ENCODE measurements at regions not wholly inside any gene's neighbourhood (a gene's known extent, or its start where the extent isn't known, plus 50 kb on each side); places are given as distances from the start of the nearest gene placed in this dataset.

- Histone ChIP-seq H2AK5ac (ENCODE audit: low read length) (no peak overlapping the region), H3K9ac (ENCODE audit: low read length) (no peak overlapping the region), H2BK15ac (replicated peaks; ENCODE audit: low read depth) (no peak overlapping the region), H3K79me1 (ENCODE audit: low read length) (no peaks in the 10 kb centered on the region), H3K27ac (ENCODE audit: low read depth, low read length) (no peak overlapping the region), H3K4me1 (ENCODE audit: control insufficient read depth, low read depth, low read length) (no peaks in the 10 kb centered on the region), H2BK5ac (ENCODE audit: low read length) (no peak overlapping the region), H3K56ac (ENCODE audit: low read length) (no peak overlapping the region), H3K4ac (ENCODE audit: low read depth, low read length) (no peak overlapping the region), H3K4me3 (ENCODE audit: low read length) (no peak overlapping the region), H3K36me3 (ENCODE audit: control insufficient read depth, insufficient read depth, low read length) (no peaks in the 10 kb centered on the region), H3K18ac (ENCODE audit: low read length) (no peak overlapping the region), H3K4me2 (ENCODE audit: low read length) (no peak overlapping the region), H3K79me2 (ENCODE audit: control insufficient read depth, insufficient read depth, low read length) (no peaks in the 10 kb centered on the region), H4K5ac (ENCODE audit: low read length) (no peak overlapping the region), H2BK120ac (ENCODE audit: low read depth, low read length) (no peak overlapping the region), H3K27me3 (ENCODE audit: insufficient read depth, low read length, poor library complexity) (no peaks in the 10 kb centered on the region), H4K8ac (ENCODE audit: low read depth, low read length) (no peak overlapping the region), H3K23ac (ENCODE audit: low read length) (peak overlapping the region; percentile 0)
- no CpG with 5 or more reads among the region's 7 CpGs for WGBS (ENCODE audit: extremely low coverage, insufficient coverage, low lambda C conversion rate)
- DNase-seq = no peak
Measured at GRCh38 chr2:236922061-236922460, 163.6 kb upstream of the COPS8 start.

- H3K4me3 ChIP-seq (ENCODE audit: low read length) = no peak overlapping the region
- H2AK5ac ChIP-seq (ENCODE audit: low read length) = no peak overlapping the region
- H3K27ac ChIP-seq (ENCODE audit: low read depth, low read length) = no peak overlapping the region
- H2BK120ac ChIP-seq (ENCODE audit: low read depth, low read length) = no peak overlapping the region
- no peak overlapping the region for H3K4me2 ChIP-seq (ENCODE audit: low read length)
- DNase-seq = peak; percentile 10
- no peaks in the 10 kb centered on the region for H3K79me2 ChIP-seq (ENCODE audit: control insufficient read depth, insufficient read depth, low read length)
- no peak overlapping the region for H4K8ac ChIP-seq (ENCODE audit: low read depth, low read length)
- no peak overlapping the region for H2BK5ac ChIP-seq (ENCODE audit: low read length)
- no peak overlapping the region for H3K18ac ChIP-seq (ENCODE audit: low read length)
- H3K79me1 ChIP-seq (ENCODE audit: low read length) = no peaks in the 10 kb centered on the region
- no peak overlapping the region for H3K23ac ChIP-seq (ENCODE audit: low read length)
- no peak overlapping the region for H4K5ac ChIP-seq (ENCODE audit: low read length)
- H3K9ac ChIP-seq (ENCODE audit: low read length) = no peak overlapping the region
- no peaks in the 10 kb centered on the region for H3K27me3 ChIP-seq (ENCODE audit: insufficient read depth, low read length, poor library complexity)
- H3K4me1 ChIP-seq (ENCODE audit: control insufficient read depth, low read depth, low read length) = no peaks in the 10 kb centered on the region
- H3K36me3 ChIP-seq (ENCODE audit: control insufficient read depth, insufficient read depth, low read length) = no peaks in the 10 kb centered on the region
- H2BK15ac ChIP-seq (replicated peaks; ENCODE audit: low read depth) = no peak overlapping the region
- no CpG with 5 or more reads among the region's 8 CpGs for WGBS (ENCODE audit: extremely low coverage, insufficient coverage, low lambda C conversion rate)
- H3K56ac ChIP-seq (ENCODE audit: low read length) = no peak overlapping the region
- H3K4ac ChIP-seq (ENCODE audit: low read depth, low read length) = no peak overlapping the region
Measured at GRCh38 chr2:236928380-236929037, 157.2 kb upstream of the COPS8 start.

GRCh38 chr2:236932831-236933361 is 152.8 kb upstream of the COPS8 start:
- H3K4me1 ChIP-seq (ENCODE audit: control insufficient read depth, low read depth, low read length) = no peaks in the 10 kb centered on the region

GRCh38 chr2:236934166-236934565 is 151.5 kb upstream of the COPS8 start:
- Histone ChIP-seq H3K79me2 (ENCODE audit: control insufficient read depth, insufficient read depth, low read length) (no peaks in the 10 kb centered on the region), H2AK5ac (ENCODE audit: low read length) (no peak overlapping the region), H3K18ac (ENCODE audit: low read length) (no peak overlapping the region), H3K23ac (ENCODE audit: low read length) (no peak overlapping the region), H3K4ac (ENCODE audit: low read depth, low read length) (no peak overlapping the region), H2BK5ac (ENCODE audit: low read length) (no peak overlapping the region), H3K56ac (ENCODE audit: low read length) (no peak overlapping the region), H4K5ac (ENCODE audit: low read length) (no peak overlapping the region), H3K79me1 (ENCODE audit: low read length) (no peaks in the 10 kb centered on the region), H3K9ac (ENCODE audit: low read length) (no peak overlapping the region), H3K27me3 (ENCODE audit: insufficient read depth, low read length, poor library complexity) (no peaks in the 10 kb centered on the region), H3K36me3 (ENCODE audit: control insufficient read depth, insufficient read depth, low read length) (no peaks in the 10 kb centered on the region), H3K4me3 (ENCODE audit: low read length) (no peak overlapping the region), H3K4me1 (ENCODE audit: control insufficient read depth, low read depth, low read length) (no peaks in the 10 kb centered on the region), H3K27ac (ENCODE audit: low read depth, low read length) (no peak overlapping the region), H2BK120ac (ENCODE audit: low read depth, low read length) (no peak overlapping the region), H3K4me2 (ENCODE audit: low read length) (no peak overlapping the region), H2BK15ac (replicated peaks; ENCODE audit: low read depth) (no peak overlapping the region), H4K8ac (ENCODE audit: low read depth, low read length) (no peak overlapping the region)
- DNase-seq = no peak
- no CpG with 5 or more reads among the region's 6 CpGs for WGBS (ENCODE audit: extremely low coverage, insufficient coverage, low lambda C conversion rate)

More at GRCh38 chr2:236932831-236933361, 152.8 kb upstream of the COPS8 start:
- no peaks in the 10 kb centered on the region for H3K36me3 ChIP-seq (ENCODE audit: control insufficient read depth, insufficient read depth, low read length)
- H3K4me3 ChIP-seq (ENCODE audit: low read length) = no peak overlapping the region
- H3K9ac ChIP-seq (ENCODE audit: low read length) = no peak overlapping the region
- H3K27me3 ChIP-seq (ENCODE audit: insufficient read depth, low read length, poor library complexity) = no peaks in the 10 kb centered on the region
- no peak for DNase-seq
- H3K18ac ChIP-seq (ENCODE audit: low read length) = no peak overlapping the region
- no peaks in the 10 kb centered on the region for H3K79me2 ChIP-seq (ENCODE audit: control insufficient read depth, insufficient read depth, low read length)
- H3K56ac ChIP-seq (ENCODE audit: low read length) = no peak overlapping the region
- no peak overlapping the region for H3K4ac ChIP-seq (ENCODE audit: low read depth, low read length)
- no peak overlapping the region for H2BK5ac ChIP-seq (ENCODE audit: low read length)
- no peaks in the 10 kb centered on the region for H3K79me1 ChIP-seq (ENCODE audit: low read length)
- no peak overlapping the region for H2BK120ac ChIP-seq (ENCODE audit: low read depth, low read length)
- no peak overlapping the region for H3K23ac ChIP-seq (ENCODE audit: low read length)
- no peak overlapping the region for H4K5ac ChIP-seq (ENCODE audit: low read length)
- H2BK15ac ChIP-seq (replicated peaks; ENCODE audit: low read depth) = no peak overlapping the region
- no peak overlapping the region for H2AK5ac ChIP-seq (ENCODE audit: low read length)
- H3K4me2 ChIP-seq (ENCODE audit: low read length) = no peak overlapping the region
- no CpG with 5 or more reads among the region's 9 CpGs for WGBS (ENCODE audit: extremely low coverage, insufficient coverage, low lambda C conversion rate)
- H3K27ac ChIP-seq (ENCODE audit: low read depth, low read length) = no peak overlapping the region
- H4K8ac ChIP-seq (ENCODE audit: low read depth, low read length) = no peak overlapping the region

GRCh38 chr2:236934656-236935055 is 151.0 kb upstream of the COPS8 start:
- Histone ChIP-seq H3K27me3 (ENCODE audit: insufficient read depth, low read length, poor library complexity) (no peaks in the 10 kb centered on the region), H3K27ac (ENCODE audit: low read depth, low read length) (no peak overlapping the region), H3K23ac (ENCODE audit: low read length) (no peak overlapping the region), H3K4ac (ENCODE audit: low read depth, low read length) (no peak overlapping the region), H2BK5ac (ENCODE audit: low read length) (no peak overlapping the region), H3K4me3 (ENCODE audit: low read length) (no peak overlapping the region), H3K9ac (ENCODE audit: low read length) (no peak overlapping the region), H2AK5ac (ENCODE audit: low read length) (no peak overlapping the region), H3K36me3 (ENCODE audit: control insufficient read depth, insufficient read depth, low read length) (no peaks in the 10 kb centered on the region), H4K5ac (ENCODE audit: low read length) (no peak overlapping the region), H3K56ac (ENCODE audit: low read length) (no peak overlapping the region), H3K79me2 (ENCODE audit: control insufficient read depth, insufficient read depth, low read length) (no peaks in the 10 kb centered on the region), H4K8ac (ENCODE audit: low read depth, low read length) (no peak overlapping the region), H3K18ac (ENCODE audit: low read length) (no peak overlapping the region), H2BK15ac (replicated peaks; ENCODE audit: low read depth) (no peak overlapping the region), H2BK120ac (ENCODE audit: low read depth, low read length) (no peak overlapping the region), H3K79me1 (ENCODE audit: low read length) (no peaks in the 10 kb centered on the region), H3K4me1 (ENCODE audit: control insufficient read depth, low read depth, low read length) (no peaks in the 10 kb centered on the region), H3K4me2 (ENCODE audit: low read length) (no peak overlapping the region)
- DNase-seq = no peak
- WGBS (ENCODE audit: extremely low coverage, insufficient coverage, low lambda C conversion rate) = no CpG with 5 or more reads among the region's 3 CpGs

GRCh38 chr2:236935083-236935482 is 150.6 kb upstream of the COPS8 start:
- Histone ChIP-seq H3K9ac (ENCODE audit: low read length) (no peak overlapping the region), H4K5ac (ENCODE audit: low read length) (no peak overlapping the region), H3K4me1 (ENCODE audit: control insufficient read depth, low read depth, low read length) (no peaks in the 10 kb centered on the region), H3K27ac (ENCODE audit: low read depth, low read length) (no peak overlapping the region), H3K56ac (ENCODE audit: low read length) (no peak overlapping the region), H2BK5ac (ENCODE audit: low read length) (no peak overlapping the region), H3K23ac (ENCODE audit: low read length) (no peak overlapping the region), H3K4ac (ENCODE audit: low read depth, low read length) (no peak overlapping the region), H3K27me3 (ENCODE audit: insufficient read depth, low read length, poor library complexity) (no peaks in the 10 kb centered on the region), H3K79me1 (ENCODE audit: low read length) (no peaks in the 10 kb centered on the region), H3K36me3 (ENCODE audit: control insufficient read depth, insufficient read depth, low read length) (no peaks in the 10 kb centered on the region), H3K79me2 (ENCODE audit: control insufficient read depth, insufficient read depth, low read length) (no peaks in the 10 kb centered on the region), H2BK15ac (replicated peaks; ENCODE audit: low read depth) (no peak overlapping the region), H4K8ac (ENCODE audit: low read depth, low read length) (no peak overlapping the region), H2AK5ac (ENCODE audit: low read length) (no peak overlapping the region), H3K18ac (ENCODE audit: low read length) (no peak overlapping the region), H2BK120ac (ENCODE audit: low read depth, low read length) (no peak overlapping the region), H3K4me2 (ENCODE audit: low read length) (no peak overlapping the region), H3K4me3 (ENCODE audit: low read length) (no peak overlapping the region)
- WGBS (ENCODE audit: extremely low coverage, insufficient coverage, low lambda C conversion rate) = no CpG with 5 or more reads among the region's 5 CpGs
- no peak for DNase-seq

Measured in mesendoderm (in vitro differentiated cells).